HG03432 (cell line): ENCODE measurements at regions not wholly inside any gene's neighbourhood (a gene's known extent, or its start where the extent isn't known, plus 50 kb on each side); places are given as distances from the start of the nearest gene placed in this dataset.
A peak's percentile ranks its signal among the peaks of the same experiment; 100 is the strongest.

Experiments used
- ATAC-seq: cut with Tn5 transposase; IDR thresholded peaks from one replicate; pipeline ENCODE4 v1.9.1; 2021; ENCODE audit warnings: mild to moderate bottlenecking, moderate library complexity; ENCODE audit not compliant: unreplicated experiment

DNA sequence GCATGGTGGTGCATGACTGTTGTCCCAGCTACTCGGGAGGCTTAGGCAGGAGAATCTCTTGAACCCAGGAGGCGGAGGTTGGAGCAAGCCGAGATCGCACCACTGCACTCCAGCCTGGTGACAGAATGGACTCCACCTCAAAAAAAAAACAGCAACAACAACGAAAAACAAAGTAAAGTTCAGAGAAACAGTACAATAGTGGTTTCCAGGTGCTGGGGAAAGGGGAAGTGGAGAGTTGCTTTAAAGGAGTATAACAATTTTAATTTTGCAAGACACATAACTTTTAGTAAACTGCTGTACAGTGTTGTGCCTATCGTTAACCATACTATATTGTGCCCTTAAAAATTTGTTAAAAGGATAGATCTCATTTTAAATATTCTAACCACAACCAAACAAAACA is 662.7 kb upstream of the POT1 start:
- no peak for ATAC-seq

DNA sequence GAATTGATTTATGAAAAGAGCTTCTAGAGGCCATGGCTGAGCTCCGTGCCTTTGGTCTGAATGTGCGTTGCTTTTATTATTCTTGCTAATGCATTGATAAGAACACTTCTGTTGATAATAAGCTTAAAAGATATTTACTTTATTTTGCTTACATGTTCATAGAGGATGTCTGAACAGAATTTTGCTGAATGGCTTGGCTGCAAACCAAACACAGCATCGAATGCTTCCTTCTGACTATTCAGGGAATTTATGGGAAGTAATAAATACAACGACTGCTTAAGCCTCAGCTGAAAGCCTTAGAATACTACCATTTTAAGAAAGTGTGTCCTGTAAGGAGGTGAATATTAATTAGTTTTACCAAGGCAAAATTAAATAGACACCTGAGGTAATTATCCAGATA is 643.5 kb upstream of the POT1 start:
- ATAC-seq = no peak

DNA sequence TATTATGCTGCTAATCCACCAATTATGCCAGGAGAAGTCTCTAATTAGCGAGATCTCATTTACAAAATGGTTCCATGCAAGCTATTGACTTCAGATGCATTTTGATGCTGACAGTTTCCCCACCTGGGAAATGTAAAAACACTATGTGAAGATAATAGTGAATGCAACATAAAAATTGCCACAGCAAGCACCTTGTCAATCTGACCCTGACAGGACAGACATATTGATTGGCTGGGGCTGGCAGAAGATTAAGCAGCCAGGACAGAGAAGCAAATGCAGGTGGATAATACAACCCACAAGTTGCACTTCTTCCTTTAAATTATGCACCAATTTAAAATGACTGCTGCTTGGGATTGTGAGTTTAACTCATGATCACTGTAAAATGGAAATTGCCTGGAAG is 642.8 kb upstream of the POT1 start:
- ATAC-seq = no peak

DNA sequence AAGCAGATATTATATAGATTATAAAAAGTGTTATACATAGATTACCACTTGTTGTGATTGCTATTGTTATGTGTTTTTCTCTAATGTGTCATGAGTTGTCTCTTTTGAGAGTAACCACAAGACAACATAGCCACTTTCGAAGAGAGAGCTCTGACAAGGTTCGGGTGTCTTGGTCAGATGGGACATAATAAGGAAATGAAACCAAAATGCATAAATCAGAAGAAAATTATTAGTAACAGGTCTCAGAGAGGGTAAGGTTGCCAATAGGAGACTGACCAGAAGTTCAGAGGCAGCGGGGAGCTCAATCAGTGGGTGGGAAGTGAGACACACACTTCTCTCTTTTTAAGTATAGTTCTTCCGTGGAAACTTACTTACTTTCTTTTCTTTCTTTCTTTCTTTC is 639.2 kb upstream of the POT1 start:
- ATAC-seq = peak; percentile 99

DNA sequence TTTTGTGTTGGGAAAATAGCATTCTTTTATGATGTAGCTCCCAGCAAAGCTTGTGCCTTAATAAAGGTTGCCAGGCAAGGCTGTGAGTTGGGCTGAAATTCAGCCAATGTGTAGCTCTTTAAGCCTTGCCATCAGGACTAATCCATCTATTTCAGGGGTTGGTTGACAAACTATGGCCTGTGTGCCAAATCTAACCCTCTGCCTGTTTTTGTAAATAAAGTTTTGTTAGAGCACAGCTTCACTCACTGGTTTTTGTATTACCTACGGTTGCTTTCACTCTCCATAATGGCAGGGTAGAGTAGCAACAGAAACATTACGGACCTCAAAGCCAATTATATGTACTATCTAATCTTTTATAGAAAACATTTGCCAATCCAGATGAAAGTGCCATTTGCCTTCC is 638.1 kb upstream of the POT1 start:
- ATAC-seq = no peak

DNA sequence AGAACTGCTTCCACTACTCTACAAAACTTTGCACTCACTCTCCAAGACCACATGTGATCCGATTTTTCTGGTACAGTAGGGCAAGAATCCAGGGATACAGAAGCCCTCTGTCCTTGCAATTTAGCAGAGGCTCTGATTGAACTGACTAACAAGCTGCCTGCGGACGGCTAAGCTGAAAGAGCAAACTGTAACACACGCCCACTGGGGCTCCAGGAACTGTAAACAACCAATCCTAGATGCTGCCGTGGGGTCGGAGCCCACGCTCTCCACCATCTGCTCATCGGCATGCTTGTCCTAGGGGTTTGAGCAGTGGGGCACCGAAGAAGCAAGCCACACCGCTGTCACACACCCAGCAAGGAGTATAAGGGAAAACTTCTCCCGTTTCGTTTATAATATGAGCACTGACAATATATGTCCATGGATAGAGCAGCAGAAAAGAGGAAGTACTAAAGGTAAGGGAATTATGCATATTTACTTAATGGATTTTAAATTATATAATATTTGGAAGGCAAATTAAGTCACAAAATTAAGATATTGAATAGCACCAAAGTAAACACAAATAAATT is 634.4 kb upstream of the POT1 start:
- ATAC-seq = no peak

DNA sequence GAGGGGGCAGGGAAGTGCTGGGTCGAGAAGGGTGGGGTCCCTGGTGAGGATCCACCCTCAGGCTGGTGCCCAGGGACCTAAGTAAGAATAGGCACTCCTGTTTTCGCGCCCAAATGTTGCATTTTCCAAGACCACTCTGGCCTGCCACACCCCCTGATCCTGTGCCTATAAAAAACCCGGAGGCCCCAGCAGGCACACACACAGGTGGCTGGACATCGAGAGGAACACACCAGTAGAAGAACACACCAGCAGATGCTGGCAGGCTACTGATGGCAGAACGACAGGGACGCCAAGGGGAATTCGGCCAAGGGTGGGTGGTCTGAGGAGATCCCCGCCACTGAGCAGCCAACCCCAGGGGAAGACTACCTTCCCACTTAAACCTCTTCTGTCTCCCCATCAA is 633.9 kb upstream of the POT1 start:
- no peak for ATAC-seq

DNA sequence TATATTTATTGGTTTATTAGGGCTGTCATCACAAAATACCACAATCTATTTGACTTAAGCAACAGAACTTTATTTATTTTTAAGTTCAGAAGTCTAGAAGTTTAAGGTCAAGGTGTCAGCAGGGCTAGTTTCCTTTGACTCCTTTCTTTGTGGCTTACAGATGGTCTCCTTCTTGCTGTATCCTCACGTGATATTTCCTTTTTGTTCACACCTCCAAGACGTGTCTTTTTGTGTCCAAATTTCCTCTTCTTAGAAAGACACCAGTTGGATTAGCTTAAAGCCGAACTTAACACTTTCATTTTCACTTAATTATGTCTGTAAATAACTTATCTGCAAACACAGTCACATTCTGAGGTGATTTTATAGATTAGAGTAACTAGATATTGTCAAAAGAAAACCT is 631.4 kb upstream of the POT1 start:
- ATAC-seq = peak; percentile 48

DNA sequence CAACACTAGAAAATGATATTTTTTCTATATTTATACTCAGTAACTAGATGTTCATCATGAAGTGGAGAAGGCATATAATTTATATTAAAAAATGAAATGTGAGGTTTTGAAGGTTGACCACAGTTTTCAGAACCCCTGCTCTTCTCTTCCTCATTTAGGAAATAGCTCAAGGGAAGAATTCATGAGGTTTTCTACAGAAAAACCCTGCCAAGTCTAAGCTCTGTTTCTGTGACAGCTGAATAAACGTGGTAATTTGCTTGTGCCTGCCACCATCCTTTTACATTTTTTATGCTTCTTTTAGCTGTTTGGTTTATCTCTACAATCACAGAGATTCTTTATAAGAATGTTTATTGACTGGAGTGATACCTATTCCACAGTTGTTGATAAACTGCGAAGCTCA is 630.3 kb upstream of the POT1 start:
- ATAC-seq = no peak

DNA sequence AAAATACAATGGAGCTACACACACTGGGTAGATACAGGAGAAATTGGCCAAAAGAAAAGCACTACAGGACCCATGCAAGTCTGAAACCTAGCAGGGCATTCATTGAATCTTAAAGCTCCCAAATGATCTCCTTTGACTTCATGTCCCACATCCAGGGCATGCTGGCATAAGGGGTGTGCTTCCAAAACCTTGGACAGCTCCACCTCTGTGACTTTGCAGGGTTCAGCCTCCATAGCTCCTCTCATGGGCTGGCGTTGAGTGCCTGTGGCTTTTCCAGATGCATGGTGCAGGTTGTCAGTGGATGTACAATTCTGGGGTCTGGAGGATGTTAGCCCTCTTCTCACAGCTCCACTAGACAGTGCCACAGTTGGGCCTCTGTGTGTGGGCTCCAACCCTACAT is 626.3 kb upstream of the POT1 start:
- no peak for ATAC-seq

DNA sequence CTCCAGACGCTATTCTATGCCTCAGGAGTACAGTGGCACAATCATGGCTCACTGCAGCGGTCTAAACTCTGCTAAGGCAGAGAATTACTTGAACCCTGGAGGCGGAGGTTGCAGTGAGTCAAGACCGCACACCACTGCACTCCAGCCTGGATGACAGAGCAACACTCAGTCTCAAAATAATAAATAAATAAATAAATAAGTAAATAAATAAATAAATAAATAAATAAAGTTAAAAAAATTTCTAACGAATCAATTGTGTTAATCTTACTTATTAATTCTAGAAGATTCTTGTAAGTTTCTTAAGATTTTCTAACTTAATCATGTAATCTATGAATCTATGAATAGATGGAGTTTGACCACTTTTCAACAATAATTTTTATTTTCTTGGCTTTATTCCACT is 621.4 kb upstream of the POT1 start:
- no peak for ATAC-seq

DNA sequence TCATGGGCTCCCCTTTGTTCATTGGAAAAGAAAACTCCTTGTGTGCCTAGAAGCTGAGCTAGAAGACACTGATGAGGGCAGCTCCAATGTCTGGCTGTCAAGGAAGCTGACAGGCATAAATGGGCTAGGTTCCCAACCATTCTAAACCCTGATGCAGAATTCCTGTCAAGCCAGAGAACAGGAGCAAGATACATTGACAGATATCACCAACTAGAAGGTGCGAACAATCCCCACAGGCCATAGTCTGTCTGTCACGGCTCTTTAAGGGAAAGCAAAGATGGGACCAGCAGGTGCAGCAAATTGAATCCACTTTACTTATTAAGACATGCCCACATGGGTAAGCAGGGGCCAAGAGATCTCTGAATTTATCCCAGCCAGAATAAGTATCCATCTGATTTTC is 617.9 kb upstream of the POT1 start:
- no peak for ATAC-seq

DNA sequence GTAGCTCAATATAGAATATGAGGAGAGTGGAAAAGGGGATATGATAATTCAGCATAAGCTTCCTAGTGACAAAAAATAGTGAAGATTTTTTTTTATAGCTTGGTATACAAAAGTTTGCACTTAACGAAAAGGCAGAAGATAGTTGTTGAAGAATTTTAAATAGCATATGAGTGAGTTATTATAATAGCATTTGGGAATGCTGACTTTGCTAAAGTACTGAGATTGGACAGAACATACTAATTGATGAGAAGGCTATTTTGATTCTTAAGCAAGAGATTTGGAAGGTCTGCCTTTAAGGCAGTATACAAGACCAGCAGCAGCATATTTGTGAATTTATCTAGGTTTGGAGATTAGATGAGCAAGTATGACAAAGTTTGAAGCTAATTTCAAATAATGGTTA is 600.9 kb upstream of the POT1 start:
- no peak for ATAC-seq

DNA sequence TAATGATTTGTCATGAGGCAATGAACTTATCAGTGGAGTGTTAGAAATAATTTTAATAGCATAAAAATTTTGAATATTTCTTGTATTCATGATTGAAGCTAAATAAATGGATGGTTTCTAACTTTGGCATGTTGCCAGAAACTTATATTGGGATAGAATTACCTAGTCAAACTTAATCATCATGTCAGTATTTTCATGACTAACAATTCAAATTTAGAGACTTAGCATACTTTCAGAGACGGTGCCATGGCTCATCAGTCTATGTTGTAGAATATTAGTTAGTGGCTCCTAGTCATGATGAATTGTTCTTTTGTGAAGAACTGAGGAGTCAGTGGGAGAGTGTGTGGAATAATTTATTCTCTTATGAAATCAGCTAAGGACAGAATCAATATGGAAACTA is 599.6 kb upstream of the POT1 start:
- ATAC-seq = no peak

DNA sequence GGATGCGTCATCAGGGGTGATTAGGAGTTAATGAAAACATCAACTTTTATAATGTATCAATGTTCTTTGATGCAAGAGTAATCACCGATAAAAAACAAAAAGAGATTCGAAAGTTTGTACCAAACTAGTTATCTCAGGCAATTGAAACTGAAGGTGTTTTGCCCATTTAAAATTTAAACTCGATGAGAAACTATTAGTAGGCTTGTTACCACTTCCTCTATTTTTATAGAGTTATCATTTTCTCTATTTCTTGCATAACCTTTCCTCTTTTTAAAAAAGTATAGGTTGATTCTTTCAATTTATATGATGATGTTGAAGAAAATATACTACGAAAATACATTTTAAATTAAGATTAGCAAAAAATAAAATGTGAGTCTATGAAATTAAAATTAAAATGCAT is 597.3 kb upstream of the POT1 start:
- no peak for ATAC-seq

DNA sequence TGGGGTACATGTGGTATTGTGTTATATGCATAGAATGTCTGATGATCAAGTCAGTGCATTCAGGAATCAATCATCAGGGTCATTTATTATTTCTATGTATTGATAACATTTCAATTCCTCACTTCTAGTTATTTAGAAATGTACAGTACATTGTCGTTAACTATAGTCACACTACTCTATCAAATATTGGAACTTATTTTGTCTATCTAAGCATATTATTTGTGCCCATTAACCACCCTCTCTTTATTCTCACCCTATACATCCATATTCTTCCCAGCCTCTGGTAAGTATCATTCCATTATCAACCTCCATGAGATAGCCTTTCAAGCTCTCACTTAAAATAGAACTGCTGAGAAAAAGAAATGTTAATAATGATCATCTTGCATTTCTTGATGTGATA is 596.5 kb upstream of the POT1 start:
- no peak for ATAC-seq

DNA sequence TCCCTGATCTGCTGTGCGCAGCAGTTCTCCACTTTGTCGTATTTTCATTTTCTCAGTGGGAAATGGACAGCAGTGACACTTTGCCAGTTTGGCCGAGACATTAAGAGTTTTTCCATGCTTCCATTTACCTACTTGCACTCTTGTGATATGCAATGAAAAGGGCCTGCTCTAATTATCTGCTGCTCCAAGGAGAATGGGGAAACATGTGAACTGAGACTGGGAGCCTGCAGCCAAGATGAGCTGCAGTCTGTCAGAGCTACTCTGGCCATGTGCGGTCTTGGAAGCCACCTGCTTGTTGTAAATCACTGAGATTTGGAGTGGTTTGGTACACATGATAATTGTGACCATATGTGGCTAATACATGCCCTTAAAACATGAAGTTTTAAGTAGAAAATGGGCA is 586.6 kb upstream of the POT1 start:
- ATAC-seq = no peak

DNA sequence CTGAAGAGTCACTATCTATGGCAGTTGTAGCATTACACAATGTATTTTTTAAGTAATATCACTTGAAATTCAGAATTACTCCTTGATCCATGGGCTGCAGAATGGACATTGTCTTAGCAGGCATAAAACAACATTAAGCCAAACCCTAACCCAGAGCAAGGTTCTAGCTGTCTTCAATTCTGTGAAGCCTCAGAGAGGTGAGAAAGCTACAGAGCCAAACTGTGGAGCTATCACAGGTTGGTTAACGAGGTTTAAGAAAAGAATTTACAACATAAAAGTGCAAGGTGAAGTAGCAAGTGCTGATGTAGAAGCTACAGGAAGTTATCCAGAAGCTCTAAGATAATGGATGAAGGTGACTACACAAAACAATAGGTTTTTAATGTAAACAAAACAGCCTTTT is 582.7 kb upstream of the POT1 start:
- ATAC-seq = no peak

DNA sequence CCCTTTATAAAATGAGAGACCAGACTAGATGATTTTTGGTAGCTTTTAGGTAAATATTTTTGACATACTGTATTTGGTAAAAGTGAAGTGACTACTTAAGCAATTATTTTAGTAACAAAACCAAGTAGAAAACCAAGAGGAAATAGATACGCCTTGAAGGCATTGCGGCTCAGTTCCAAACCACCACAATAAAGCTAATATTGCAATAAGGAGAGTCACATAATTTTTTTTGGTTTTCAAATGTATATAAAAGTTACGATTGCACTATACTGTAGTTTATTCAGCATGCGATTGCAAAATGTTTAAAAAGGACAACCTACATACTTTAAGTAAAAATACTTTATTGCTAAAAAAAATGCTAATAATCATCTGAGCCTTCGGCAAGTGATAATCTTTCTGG is 581.7 kb upstream of the POT1 start:
- no peak for ATAC-seq

DNA sequence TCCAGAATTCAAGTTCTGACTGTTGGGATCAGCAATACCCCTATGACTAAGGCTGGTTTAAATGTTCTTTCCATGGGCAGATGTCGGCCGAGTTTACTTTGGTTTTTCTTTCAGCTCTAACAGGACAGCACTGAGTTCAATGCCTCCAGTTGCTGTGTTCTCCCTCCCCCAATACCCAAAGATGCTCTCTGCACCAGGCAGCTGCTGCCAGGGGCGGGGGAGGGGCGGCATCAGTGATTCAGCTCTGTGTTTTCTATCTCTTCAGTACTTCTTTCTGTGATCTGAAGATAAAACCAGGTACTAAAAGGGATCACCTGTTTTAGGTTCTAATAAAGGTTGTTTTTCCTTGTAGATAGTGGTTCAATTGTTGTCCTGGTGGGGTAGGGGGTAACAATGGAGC is 576.7 kb upstream of the POT1 start:
- ATAC-seq = no peak

DNA sequence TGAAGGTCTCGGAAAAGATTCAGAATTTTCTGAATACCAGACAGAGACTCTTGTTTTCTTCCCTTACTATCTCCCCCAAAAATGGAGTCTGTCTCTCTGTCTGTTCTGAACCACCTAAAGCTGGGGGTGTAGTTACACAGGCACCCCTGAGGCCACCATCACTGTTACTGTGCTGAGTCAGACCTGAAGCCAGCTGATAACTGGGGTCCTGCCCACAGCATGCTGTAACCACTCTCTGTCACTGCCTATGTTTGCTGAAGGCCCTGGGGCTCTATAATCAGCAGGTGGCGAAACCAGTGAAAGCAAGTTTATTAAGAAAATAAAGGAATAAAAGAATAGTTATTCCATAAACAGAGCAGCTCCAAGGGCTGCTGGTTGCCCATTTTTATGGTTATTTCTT is 575.2 kb upstream of the POT1 start:
- ATAC-seq = no peak

DNA sequence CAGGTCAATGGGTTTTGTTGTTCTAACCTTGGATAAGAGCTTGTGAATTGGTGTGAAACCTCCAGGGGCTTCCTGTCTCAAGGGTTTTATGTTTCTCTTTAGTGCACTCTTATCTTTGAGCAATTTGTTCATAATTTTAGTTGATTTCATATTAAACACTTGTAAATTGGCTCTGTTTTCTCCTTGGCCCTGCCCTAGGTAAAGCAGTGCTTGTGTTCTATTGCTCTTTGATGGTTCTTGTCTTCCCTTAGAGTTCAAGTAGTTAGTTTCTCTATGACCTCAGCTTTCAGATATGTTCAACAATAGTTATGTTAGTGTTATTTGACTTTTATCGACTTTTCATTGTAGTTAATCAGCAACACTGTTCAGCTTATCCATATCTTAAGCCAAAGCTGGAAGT is 566.4 kb upstream of the POT1 start:
- ATAC-seq = no peak

DNA sequence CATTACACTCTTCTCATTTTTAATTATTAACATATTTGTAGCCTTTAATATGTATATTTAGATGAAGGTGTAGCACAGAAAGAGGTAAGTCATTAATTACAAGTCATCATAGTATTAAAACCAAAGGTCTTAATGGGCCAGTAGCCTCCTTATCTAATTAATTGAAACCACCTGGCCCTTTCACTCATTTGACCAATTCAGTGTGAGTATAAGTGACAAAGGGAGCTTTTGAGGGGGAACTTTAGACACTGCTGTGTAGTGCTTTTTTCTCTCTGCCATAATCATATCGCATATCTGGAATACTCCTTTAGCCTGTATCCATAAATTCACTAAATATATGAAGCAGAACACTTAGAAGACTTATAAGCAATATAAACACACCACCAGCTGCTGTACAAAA is 562.9 kb upstream of the POT1 start:
- no peak for ATAC-seq

DNA sequence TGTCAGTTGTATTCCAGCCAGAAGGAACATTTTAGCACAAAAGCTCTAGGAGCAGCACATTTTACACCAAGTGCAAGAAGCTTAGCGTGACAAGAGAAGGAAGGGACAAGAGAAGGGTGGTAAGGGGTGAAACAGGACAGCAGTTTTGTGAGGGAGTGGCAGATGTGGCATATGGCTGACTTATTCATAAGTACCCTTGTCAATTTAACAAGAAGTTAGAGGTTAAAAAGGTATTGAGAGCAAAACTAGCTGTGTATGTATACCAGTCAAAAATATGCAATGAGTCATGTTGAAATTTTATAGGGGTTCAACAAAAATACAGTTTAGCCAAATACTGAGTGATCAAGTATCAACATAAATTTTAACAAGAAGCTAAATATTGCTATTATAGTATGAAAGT is 561.5 kb upstream of the POT1 start:
- no peak for ATAC-seq
